H1 (cell line): ENCODE measurements at regions not wholly inside any gene's neighbourhood (a gene's known extent, or its start where the extent isn't known, plus 50 kb on each side); places are given as distances from the start of the nearest gene placed in this dataset.

Source experiments
- CTCF ChIA-PET: fragments of 300-600 bp; sonication (Branson Sonifier 250); formaldehyde crosslinking; loops from one replicate; lab custom pipeline; 2021; ENCODE audit not compliant: partially characterized antibody; lab: Charles Lee
- POLR2A ChIA-PET: fragments of 300-600 bp; sonication (Branson Sonifier 250); formaldehyde crosslinking; loops from one replicate; lab custom pipeline; 2021; ENCODE audit warnings: inconsistent platforms; ENCODE audit not compliant: partially characterized antibody; lab: Charles Lee
- DNase-seq, 2 experiments: peaks; one replicate each; pipeline versions ENCODE4 v3.0.0 to v3.0.0-alpha.2; 2010 to 2022; ENCODE audit warnings: low spot score in 2 of 2, low read depth in 1 of 2, mixed read lengths in 1 of 2
- FAIRE-seq: peaks from 2 replicates; lab custom pipeline; 2011; peaks lifted over from hg19 to GRCh38; lab: Jason Lieb, UNC
- H2AFZ ChIP-seq: 2 replicates; pipeline ENCODE4 v1.8.1; 2012; ENCODE audit warnings: low read length, inconsistent platforms
- H2AK5ac ChIP-seq: 2 replicates; pipeline ENCODE4 v1.6.1; 2013; ENCODE audit warnings: low read depth, low read length
- H2BK120ac ChIP-seq: replicated peaks from 2 replicates; pipeline ENCODE3; 2013; ENCODE audit warnings: low read depth, low read length, inconsistent platforms
- H2BK12ac ChIP-seq: 2 replicates; pipeline ENCODE4 v1.6.1; 2013; ENCODE audit warnings: low read depth, low read length
- H2BK15ac ChIP-seq: 2 replicates; pipeline ENCODE4 v1.6.1; 2013; ENCODE audit warnings: low read length
- H2BK20ac ChIP-seq: 2 replicates; pipeline ENCODE4 v1.6.1; 2013; ENCODE audit warnings: low read length
- H2BK5ac ChIP-seq: 2 replicates; pipeline ENCODE4 v1.6.1; 2013; ENCODE audit warnings: low read depth, low read length
- H3K14ac ChIP-seq: 2 replicates; pipeline ENCODE4 v1.6.1; 2013; ENCODE audit warnings: inconsistent platforms; ENCODE audit not compliant: insufficient read length
- H3K18ac ChIP-seq: 2 replicates; pipeline ENCODE4 v1.6.1; 2013; ENCODE audit warnings: low read length; ENCODE audit errors: extremely low read depth
- H3K23ac ChIP-seq: 2 replicates; pipeline ENCODE4 v1.6.1; 2013; ENCODE audit warnings: inconsistent platforms; ENCODE audit not compliant: insufficient read length
- H3K23me2 ChIP-seq: 2 replicates; pipeline ENCODE4 v1.6.1; 2013; ENCODE audit warnings: low read depth, low read length
- H3K27ac ChIP-seq: 2 replicates; pipeline ENCODE4 v1.6.1; 2011; ENCODE audit warnings: low read depth, low read length, inconsistent platforms
- H3K27me3 ChIP-seq, 4 experiments: replicated peaks in 1 of 4; 1 replicate in 1 of 4; 2 replicates in 3 of 4; pipeline versions ENCODE4 v1.6.1 to v1.8.1; 2011 to 2013; ENCODE audit warnings: low read length in 3 of 4, mild to moderate bottlenecking in 3 of 4, inconsistent platforms in 2 of 4, mixed read lengths in 2 of 4, moderate library complexity in 1 of 4; ENCODE audit not compliant: control insufficient read depth in 3 of 4, insufficient read depth in 3 of 4; ENCODE audit errors: extremely low read depth in 1 of 4
- H3K36me3 ChIP-seq, 4 experiments: 2 replicates each; pipeline versions ENCODE4 v1.6.1 to v1.8.1; 2011 to 2013; ENCODE audit warnings: mild to moderate bottlenecking in 4 of 4, low read length in 3 of 4, moderate library complexity in 2 of 4, control low read depth in 1 of 4, inconsistent platforms in 1 of 4; ENCODE audit not compliant: insufficient read depth in 4 of 4, control insufficient read depth in 2 of 4
- H3K4ac ChIP-seq: replicated peaks from 2 replicates; pipeline ENCODE3; 2013; ENCODE audit warnings: low read length, low read depth, mixed read lengths, inconsistent platforms; ENCODE audit not compliant: insufficient read length
- H3K4me1 ChIP-seq, 4 experiments: replicated peaks in 1 of 4; 1 replicate in 1 of 4; 2 replicates in 3 of 4; pipeline versions ENCODE4 v1.6.1 to v1.8.1; 2011 to 2013; ENCODE audit warnings: low read length in 3 of 4, inconsistent platforms in 2 of 4, mixed read lengths in 1 of 4; ENCODE audit not compliant: insufficient read depth in 4 of 4, control insufficient read depth in 3 of 4
- H3K4me2 ChIP-seq, 2 experiments: 2 replicates each; pipeline versions ENCODE4 v1.6.1 to v1.8.1; 2011 to 2013; ENCODE audit warnings: low read depth in 2 of 2, low read length in 2 of 2, control low read depth in 1 of 2, inconsistent platforms in 1 of 2, mild to moderate bottlenecking in 1 of 2; ENCODE audit not compliant: insufficient read depth in 1 of 2
- H3K4me3 ChIP-seq, 4 experiments: fragments of 200-600, 300-600 bp in 1 of 4; sonication (generic), shearing (Covaris generic), sonication (Bioruptor Twin) in 1 of 4; 2 replicates each; pipeline versions ENCODE4 v1.5.1 to v1.8.1; 2011 to 2016; ENCODE audit warnings: low read length in 4 of 4, low read depth in 3 of 4, control low read depth in 2 of 4, inconsistent platforms in 2 of 4, mild to moderate bottlenecking in 2 of 4, mixed read lengths in 1 of 4, moderate library complexity in 1 of 4; ENCODE audit not compliant: insufficient read depth in 2 of 4; ENCODE audit errors: extremely low read depth in 1 of 4
- H3K56ac ChIP-seq: replicated peaks from 2 replicates; pipeline ENCODE3; 2013; ENCODE audit warnings: low read depth, mild to moderate bottlenecking, mixed read lengths, low read length, inconsistent platforms; ENCODE audit not compliant: insufficient read length
- H3K79me1 ChIP-seq: 2 replicates; pipeline ENCODE4 v1.6.1; 2013; ENCODE audit warnings: low read depth, low read length, control low read depth
- H3K79me2 ChIP-seq, 2 experiments: 2 replicates each; pipeline versions ENCODE4 v1.6.1 to v1.8.1; 2012 to 2013; ENCODE audit warnings: low read length in 2 of 2, mild to moderate bottlenecking in 2 of 2, inconsistent platforms in 1 of 2; ENCODE audit not compliant: insufficient read depth in 2 of 2, control insufficient read depth in 1 of 2
- H3K9ac ChIP-seq, 4 experiments: replicated peaks in 1 of 4; 1 replicate in 1 of 4; 2 replicates in 3 of 4; pipeline versions ENCODE4 v1.6.1 to v1.8.1; 2011 to 2013; ENCODE audit warnings: low read depth in 3 of 4, low read length in 3 of 4, control low read depth in 2 of 4, mild to moderate bottlenecking in 2 of 4, moderate library complexity in 2 of 4, inconsistent platforms in 1 of 4; ENCODE audit errors: extremely low read depth in 1 of 4
- H3K9me3 ChIP-seq, 2 experiments: 2 replicates each; pipeline versions ENCODE4 v1.6.1 to v1.8.1; 2012 to 2013; ENCODE audit warnings: mild to moderate bottlenecking in 2 of 2, moderate library complexity in 2 of 2, control low read depth in 1 of 2, inconsistent platforms in 1 of 2, low read depth in 1 of 2, low read length in 1 of 2, mixed read lengths in 1 of 2; ENCODE audit not compliant: insufficient read depth in 2 of 2
- H4K20me1 ChIP-seq, 2 experiments: replicated peaks in 1 of 2; 2 replicates each; pipeline versions ENCODE3 to v1.8.1; 2011 to 2013; ENCODE audit warnings: inconsistent platforms in 2 of 2, low read length in 2 of 2, mild to moderate bottlenecking in 1 of 2; ENCODE audit not compliant: insufficient read depth in 2 of 2, control insufficient read depth in 1 of 2
- H4K5ac ChIP-seq: 2 replicates; pipeline ENCODE4 v1.6.1; 2013; ENCODE audit warnings: low read length, low read depth, mixed read lengths, inconsistent platforms; ENCODE audit not compliant: insufficient read length
- H4K8ac ChIP-seq: 2 replicates; pipeline ENCODE4 v1.8.0; 2013; ENCODE audit warnings: mild to moderate bottlenecking, moderate library complexity, low read length, inconsistent platforms; ENCODE audit not compliant: insufficient read depth; ENCODE audit errors: extremely low read depth
- H4K91ac ChIP-seq: replicated peaks from 2 replicates; pipeline ENCODE3; 2013; ENCODE audit warnings: low read length, mixed read lengths, inconsistent platforms; ENCODE audit not compliant: insufficient read length
- BRCA1 ChIP-seq: IDR thresholded peaks from 2 replicates; pipeline ENCODE4 v1.6.1; 2012; ENCODE audit warnings: low read depth, low read length, improper control_type of control experiment
- CBX5 ChIP-seq: fragments of 300-800, 300-1000 bp; sonication (generic); IDR thresholded peaks from 2 replicates; pipeline ENCODE4 v1.7.1; 2016; ENCODE audit warnings: antibody characterized with exemption, low read length, low read depth
- CHD1 ChIP-seq: IDR thresholded peaks from 2 replicates; pipeline ENCODE4 v1.6.1; 2012; ENCODE audit warnings: low read depth, low read length, improper control_type of control experiment
- EGR1 ChIP-seq: IDR thresholded peaks from 2 replicates; pipeline ENCODE4 v1.6.1; 2011; ENCODE audit warnings: low read depth, low read length, borderline replicate concordance
- EP300 ChIP-seq, 2 experiments: IDR thresholded peaks; 1 replicate in 1 of 2; 2 replicates in 1 of 2; pipeline ENCODE4 v1.6.1; 2011 to 2012; ENCODE audit warnings: low read depth in 2 of 2, low read length in 2 of 2, mild to moderate bottlenecking in 2 of 2, borderline replicate concordance in 1 of 2, inconsistent platforms in 1 of 2, moderate library complexity in 1 of 2
- EZH2 ChIP-seq: fragments of 200-600 bp; sonication (generic); IDR thresholded peaks from 2 replicates; pipeline ENCODE4 v1.7.1; 2012; ENCODE audit warnings: low read depth, mild to moderate bottlenecking, moderate library complexity, low read length, inconsistent platforms; ENCODE audit not compliant: severe bottlenecking
- GABPA ChIP-seq: IDR thresholded peaks from 2 replicates; pipeline ENCODE4 v1.6.1; 2011; ENCODE audit warnings: mild to moderate bottlenecking, low read length, moderate library complexity, borderline replicate concordance; ENCODE audit not compliant: insufficient read depth
- HDAC2 ChIP-seq, 2 experiments: fragments of 300-600 bp in 1 of 2; sonication (generic) in 1 of 2; IDR thresholded peaks; 2 replicates each; pipeline ENCODE4 v1.6.1; 2011 to 2012; ENCODE audit warnings: low read depth in 2 of 2, low read length in 2 of 2, mild to moderate bottlenecking in 2 of 2, moderate library complexity in 2 of 2, borderline replicate concordance in 1 of 2, inconsistent platforms in 1 of 2
- JUN ChIP-seq: IDR thresholded peaks from 2 replicates; pipeline ENCODE4 v1.6.1; 2011; ENCODE audit warnings: low read depth, mild to moderate bottlenecking, improper control_type of control experiment, low read length
- RAD21 ChIP-seq, 2 experiments: IDR thresholded peaks in 1 of 2; conservative IDR thresholded peaks in 1 of 2; 2 replicates each; pipeline ENCODE4 v1.6.1; 2011; ENCODE audit warnings: low read depth in 2 of 2, low read length in 2 of 2, improper control_type of control experiment in 1 of 2, inconsistent platforms in 1 of 2, mild to moderate bottlenecking in 1 of 2, moderate library complexity in 1 of 2
- RXRA ChIP-seq: IDR thresholded peaks from 2 replicates; pipeline ENCODE4 v1.6.1; 2011; ENCODE audit warnings: low read depth, mild to moderate bottlenecking, low read length, moderate library complexity; ENCODE audit not compliant: insufficient read depth
- SAP30 ChIP-seq: fragments of 300-600 bp; sonication (generic); IDR thresholded peaks from 2 replicates; pipeline ENCODE4 v1.7.1; 2012; ENCODE audit warnings: low read length, moderate library complexity, mild to moderate bottlenecking, inconsistent platforms; ENCODE audit not compliant: insufficient read depth, insufficient replicate concordance
- SIX5 ChIP-seq: IDR thresholded peaks from 2 replicates; pipeline ENCODE4 v1.6.1; 2011; ENCODE audit warnings: mild to moderate bottlenecking, low read depth, low read length
- TCF12 ChIP-seq: IDR thresholded peaks from 2 replicates; pipeline ENCODE4 v1.6.1; 2011; ENCODE audit warnings: low read depth, mild to moderate bottlenecking, low read length
- WGBS, 2 experiments: shearing (Covaris generic) in 1 of 2; methylation state at CpG; one replicate each; pipeline versions ENCODE4 v1.1.6 to v1.1.7; 2013 to 2015; ENCODE audit warnings: low lambda C conversion rate in 2 of 2, mixed read lengths in 2 of 2, inconsistent platforms in 1 of 2, low coverage in 1 of 2, missing lambda C conversion rate in 1 of 2; ENCODE audit not compliant: insufficient replicate concordance in 2 of 2, insufficient coverage in 1 of 2, insufficient read length in 1 of 2; ENCODE audit errors: extremely low coverage in 1 of 2, missing lambda C conversion rate in 1 of 2; 5-methylcytosine and 5-hydroxymethylcytosine counted together

- 94% methylated on average over 2 of the region's 2 CpGs; no CpG with 5 or more reads in 1 of the 2 experiments for WGBS, 2 experiments
- no peak overlapping the region for H2AK5ac ChIP-seq
- no peak overlapping the region for H3K4me3 ChIP-seq
- H2BK15ac ChIP-seq = no peak overlapping the region
- H3K27ac ChIP-seq = no peak overlapping the region
- DNase-seq = no peak
- no peak overlapping the region for H3K56ac ChIP-seq
- H3K36me3 ChIP-seq = no peaks in the 10 kb centered on the region
- H3K79me1 ChIP-seq = no peaks in the 10 kb centered on the region
- ChIA-PET CTCF (no interaction called here), POLR2A (no interaction called here)
- no peak overlapping the region for H4K8ac ChIP-seq
- H3K4me2 ChIP-seq = no peak overlapping the region
- no peak overlapping the region for H4K5ac ChIP-seq
- no peak overlapping the region for H3K18ac ChIP-seq
- no peaks in the 10 kb centered on the region for H3K9me3 ChIP-seq
- H3K9ac ChIP-seq = no peak overlapping the region
- H2BK120ac ChIP-seq = no peak overlapping the region
- H2BK12ac ChIP-seq = no peak overlapping the region
- H3K23ac ChIP-seq = no peak overlapping the region
- no peaks in the 10 kb centered on the region for H4K20me1 ChIP-seq
- H2BK5ac ChIP-seq = no peak overlapping the region
- no peak overlapping the region for H2BK20ac ChIP-seq
- no peak overlapping the region for H3K4ac ChIP-seq
- no peak overlapping the region for H3K14ac ChIP-seq
- H4K91ac ChIP-seq = no peak overlapping the region
- no peak overlapping the region for H2AFZ ChIP-seq
- FAIRE-seq = no peak
- H3K27me3 ChIP-seq = no peaks in the 10 kb centered on the region
- H3K4me1 ChIP-seq = no peaks in the 10 kb centered on the region
- H3K79me2 ChIP-seq = no peaks in the 10 kb centered on the region
- H3K23me2 ChIP-seq = no peaks in the 10 kb centered on the region
- TF ChIP-seq SAP30 (no peak), TCF12 (no peak), GABPA (no peak), EGR1 (no peak), BRCA1 (no peak), SIX5 (no peak), EP300 (IDR thresholded peaks at IDR 0.05; ENCODE audit: borderline replicate concordance in 1 of 2, low read depth in 2 of 2, low read length in 2 of 2) (no peak), CBX5 (no peak), RXRA (no peak), JUN (no peak), HDAC2 (IDR thresholded peaks at IDR 0.05; ENCODE audit: borderline replicate concordance in 1 of 2, low read depth in 2 of 2, low read length in 2 of 2) (no peak), EZH2 (no peak), RAD21 (IDR thresholded peaks at IDR 0.05 in 1 of 2, conservative IDR thresholded peaks at IDR 0.05 in 1 of 2; ENCODE audit: low read depth in 2 of 2, low read length in 2 of 2) (no peak), CHD1 (no peak)
Measured at GRCh38 chr3:59411186-59411585, 361.4 kb upstream of the CFAP20DC start.
